ENCODE measurements at regions not wholly inside any gene's neighbourhood (a gene's known extent, or its start where the extent isn't known, plus 50 kb on each side); places are given as distances from the start of the nearest gene placed in this dataset.

GRCh38 chr2:41914936-41915335 is 132.9 kb upstream of the PKDCC start:
- TF ChIP-seq, protein P1, sequence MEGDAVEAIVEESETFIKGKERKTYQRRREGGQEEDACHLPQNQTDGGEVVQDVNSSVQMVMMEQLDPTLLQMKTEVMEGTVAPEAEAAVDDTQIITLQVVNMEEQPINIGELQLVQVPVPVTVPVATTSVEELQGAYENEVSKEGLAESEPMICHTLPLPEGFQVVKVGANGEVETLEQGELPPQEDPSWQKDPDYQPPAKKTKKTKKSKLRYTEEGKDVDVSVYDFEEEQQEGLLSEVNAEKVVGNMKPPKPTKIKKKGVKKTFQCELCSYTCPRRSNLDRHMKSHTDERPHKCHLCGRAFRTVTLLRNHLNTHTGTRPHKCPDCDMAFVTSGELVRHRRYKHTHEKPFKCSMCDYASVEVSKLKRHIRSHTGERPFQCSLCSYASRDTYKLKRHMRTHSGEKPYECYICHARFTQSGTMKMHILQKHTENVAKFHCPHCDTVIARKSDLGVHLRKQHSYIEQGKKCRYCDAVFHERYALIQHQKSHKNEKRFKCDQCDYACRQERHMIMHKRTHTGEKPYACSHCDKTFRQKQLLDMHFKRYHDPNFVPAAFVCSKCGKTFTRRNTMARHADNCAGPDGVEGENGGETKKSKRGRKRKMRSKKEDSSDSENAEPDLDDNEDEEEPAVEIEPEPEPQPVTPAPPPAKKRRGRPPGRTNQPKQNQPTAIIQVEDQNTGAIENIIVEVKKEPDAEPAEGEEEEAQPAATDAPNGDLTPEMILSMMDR (IDR thresholded peaks at IDR 0.05; ENCODE audit: insufficient read depth, low read length): no peak
- TF ChIP-seq POLR2AphosphoS5 (IDR thresholded peaks at IDR 0.05; ENCODE audit: low read depth): no peak

All from HL-60 (cell line).